HUES6 (cell line): ENCODE measurements at regions not wholly inside any gene's neighbourhood (a gene's known extent, or its start where the extent isn't known, plus 50 kb on each side); places are given as distances from the start of the nearest gene placed in this dataset.

Experiments used
- H3K27ac ChIP-seq: 2 replicates; pipeline ENCODE4 v1.7.0; 2013; ENCODE audit warnings: low read depth, mild to moderate bottlenecking, low read length, inconsistent platforms
- H3K27me3 ChIP-seq: 2 replicates; pipeline ENCODE4 v1.6.1; 2013; ENCODE audit warnings: low read length; ENCODE audit not compliant: control insufficient read depth, insufficient read depth
- H3K36me3 ChIP-seq: 2 replicates; pipeline ENCODE4 v1.6.1; 2013; ENCODE audit warnings: low read length; ENCODE audit not compliant: control insufficient read depth, insufficient read depth
- H3K4me1 ChIP-seq: 2 replicates; pipeline ENCODE4 v1.6.1; 2013; ENCODE audit warnings: low read length; ENCODE audit not compliant: control insufficient read depth, insufficient read depth
- H3K4me3 ChIP-seq: 2 replicates; pipeline ENCODE4 v1.5.1; 2013; ENCODE audit warnings: low read depth, low read length
- H3K9ac ChIP-seq: one replicate; pipeline ENCODE4 v1.6.1; 2013; ENCODE audit warnings: mild to moderate bottlenecking, low read length
- H3K9me3 ChIP-seq: 2 replicates; pipeline ENCODE4 v1.6.1; 2013; ENCODE audit warnings: low read depth, low read length; ENCODE audit not compliant: control insufficient read depth, insufficient read depth

- no peak overlapping the region for H3K27ac ChIP-seq
- H3K4me1 ChIP-seq, result peaks cover 15% of the 10 kb centered on the region
- no peak overlapping the region for H3K9ac ChIP-seq
- H3K36me3 ChIP-seq, result no peaks in the 10 kb centered on the region
- no peaks in the 10 kb centered on the region for H3K27me3 ChIP-seq
- H3K9me3 ChIP-seq, result no peaks in the 10 kb centered on the region
- no peak overlapping the region for H3K4me3 ChIP-seq
Measured at GRCh38 chr14:55955175-55955574, 163.0 kb upstream of the PELI2 start.

GRCh38 chr14:55957950-55958349 is 160.3 kb upstream of the PELI2 start:
- H3K9ac ChIP-seq, result no peak overlapping the region
- H3K4me3 ChIP-seq, result no peak overlapping the region; the same call in 1 of the 2 replicates
- peaks cover 15% of the 10 kb centered on the region for H3K4me1 ChIP-seq
- H3K36me3 ChIP-seq, result no peaks in the 10 kb centered on the region
- H3K9me3 ChIP-seq, result no peaks in the 10 kb centered on the region
- H3K27ac ChIP-seq, result no peak overlapping the region
- no peaks in the 10 kb centered on the region for H3K27me3 ChIP-seq

- no peak overlapping the region for H3K4me3 ChIP-seq
- H3K27ac ChIP-seq, result no peak overlapping the region
Measured at GRCh38 chr14:55963295-55963694, 154.9 kb upstream of the PELI2 start.

GRCh38 chr14:55964091-55964490 is 154.1 kb upstream of the PELI2 start:
- H3K36me3 ChIP-seq, result no peaks in the 10 kb centered on the region
- no peaks in the 10 kb centered on the region for H3K9me3 ChIP-seq
- H3K27ac ChIP-seq, result no peak overlapping the region
- no peaks in the 10 kb centered on the region; the same call in 1 of the 2 replicates for H3K4me1 ChIP-seq
- no peak overlapping the region for H3K9ac ChIP-seq
- H3K27me3 ChIP-seq, result no peaks in the 10 kb centered on the region
- no peak overlapping the region for H3K4me3 ChIP-seq

More at GRCh38 chr14:55963295-55963694, 154.9 kb upstream of the PELI2 start:
- Histone ChIP-seq H3K9ac (no peak overlapping the region), H3K36me3 (no peaks in the 10 kb centered on the region), H3K27me3 (no peaks in the 10 kb centered on the region), H3K4me1 (peaks cover 3% of the 10 kb centered on the region; the same call in 1 of the 2 replicates), H3K9me3 (no peaks in the 10 kb centered on the region)

GRCh38 chr14:55964821-55965220 is 153.4 kb upstream of the PELI2 start:
- no peaks in the 10 kb centered on the region for H3K27me3 ChIP-seq
- no peaks in the 10 kb centered on the region for H3K36me3 ChIP-seq
- H3K4me3 ChIP-seq, result no peak overlapping the region
- no peak overlapping the region for H3K27ac ChIP-seq
- no peaks in the 10 kb centered on the region for H3K9me3 ChIP-seq
- H3K4me1 ChIP-seq, result no peaks in the 10 kb centered on the region; the same call in 1 of the 2 replicates
- no peak overlapping the region for H3K9ac ChIP-seq

- Histone ChIP-seq H3K9ac (no peak overlapping the region), H3K4me3 (no peak overlapping the region), H3K4me1 (no peaks in the 10 kb centered on the region; the same call in 1 of the 2 replicates), H3K36me3 (no peaks in the 10 kb centered on the region), H3K27ac (no peak overlapping the region), H3K27me3 (no peaks in the 10 kb centered on the region), H3K9me3 (no peaks in the 10 kb centered on the region)
Measured at GRCh38 chr14:55965851-55966250, 152.4 kb upstream of the PELI2 start.

- Histone ChIP-seq H3K4me1 (no peaks in the 10 kb centered on the region), H3K4me3 (no peak overlapping the region), H3K9ac (no peak overlapping the region), H3K27me3 (no peaks in the 10 kb centered on the region), H3K36me3 (no peaks in the 10 kb centered on the region), H3K9me3 (no peaks in the 10 kb centered on the region), H3K27ac (no peak overlapping the region)
Measured at GRCh38 chr14:55968741-55969140, 149.5 kb upstream of the PELI2 start.

GRCh38 chr14:55973285-55973800 is 144.9 kb upstream of the PELI2 start:
- Histone ChIP-seq H3K27ac (no peak overlapping the region), H3K36me3 (no peaks in the 10 kb centered on the region)

GRCh38 chr14:55973911-55974630 is 144.1 kb upstream of the PELI2 start:
- H3K9me3 ChIP-seq, result no peaks in the 10 kb centered on the region
- no peak overlapping the region for H3K27ac ChIP-seq
- H3K27me3 ChIP-seq, result no peaks in the 10 kb centered on the region
- no peak overlapping the region for H3K9ac ChIP-seq
- no peaks in the 10 kb centered on the region for H3K4me1 ChIP-seq
- H3K4me3 ChIP-seq, result no peak overlapping the region
- H3K36me3 ChIP-seq, result no peaks in the 10 kb centered on the region

More at GRCh38 chr14:55973285-55973800, 144.9 kb upstream of the PELI2 start:
- Histone ChIP-seq H3K9ac (no peak overlapping the region), H3K4me1 (no peaks in the 10 kb centered on the region), H3K9me3 (no peaks in the 10 kb centered on the region), H3K4me3 (no peak overlapping the region), H3K27me3 (no peaks in the 10 kb centered on the region)

GRCh38 chr14:55975281-55975910 is 142.8 kb upstream of the PELI2 start:
- H3K36me3 ChIP-seq, result no peaks in the 10 kb centered on the region
- peaks cover under 1% of the 10 kb centered on the region; the same call in 1 of the 2 replicates for H3K9me3 ChIP-seq
- H3K27me3 ChIP-seq, result no peaks in the 10 kb centered on the region
- H3K4me3 ChIP-seq, result no peak overlapping the region
- H3K9ac ChIP-seq, result no peak overlapping the region
- H3K4me1 ChIP-seq, result no peaks in the 10 kb centered on the region
- H3K27ac ChIP-seq, result no peak overlapping the region

- Histone ChIP-seq H3K27me3 (no peaks in the 10 kb centered on the region), H3K36me3 (no peaks in the 10 kb centered on the region), H3K27ac (no peak overlapping the region), H3K9me3 (peaks cover 6% of the 10 kb centered on the region; the same call in 1 of the 2 replicates), H3K4me3 (no peak overlapping the region), H3K9ac (no peak overlapping the region), H3K4me1 (no peaks in the 10 kb centered on the region)
Measured at GRCh38 chr14:55976219-55976618, 142.0 kb upstream of the PELI2 start.
